Middle frontal gyrus (tissue), 1 donor: ENCODE measurements at regions not wholly inside any gene's neighbourhood (a gene's known extent, or its start where the extent isn't known, plus 50 kb on each side); places are given as distances from the start of the nearest gene placed in this dataset.

Experiments
- DNase-seq: peaks from one replicate; pipeline ENCODE4 v3.0.0-alpha.2; 2015; ENCODE audit warnings: low spot score; ENCODE audit errors: extremely low spot score

DNA sequence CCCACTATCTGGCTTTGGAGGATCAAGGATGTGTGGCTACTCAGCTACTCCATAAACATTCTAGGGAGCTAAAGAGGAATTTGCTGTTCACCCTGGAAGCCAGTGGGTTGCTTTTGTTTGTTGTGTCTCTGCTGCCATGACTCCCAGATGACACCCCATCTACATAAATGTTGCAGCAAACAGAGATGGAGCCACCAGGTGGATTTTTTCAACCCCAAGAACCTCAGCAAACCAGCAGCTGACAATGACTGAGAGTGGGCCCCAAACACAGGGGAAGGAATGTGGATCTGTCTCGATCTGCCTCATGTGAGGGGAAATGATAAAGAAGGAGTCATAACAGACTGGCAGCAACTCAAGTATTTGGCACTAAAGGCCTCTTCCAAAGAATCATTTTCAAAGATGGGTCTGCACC, 132.7 kb upstream of the TNC start:
- DNase-seq, result no peak

DNA sequence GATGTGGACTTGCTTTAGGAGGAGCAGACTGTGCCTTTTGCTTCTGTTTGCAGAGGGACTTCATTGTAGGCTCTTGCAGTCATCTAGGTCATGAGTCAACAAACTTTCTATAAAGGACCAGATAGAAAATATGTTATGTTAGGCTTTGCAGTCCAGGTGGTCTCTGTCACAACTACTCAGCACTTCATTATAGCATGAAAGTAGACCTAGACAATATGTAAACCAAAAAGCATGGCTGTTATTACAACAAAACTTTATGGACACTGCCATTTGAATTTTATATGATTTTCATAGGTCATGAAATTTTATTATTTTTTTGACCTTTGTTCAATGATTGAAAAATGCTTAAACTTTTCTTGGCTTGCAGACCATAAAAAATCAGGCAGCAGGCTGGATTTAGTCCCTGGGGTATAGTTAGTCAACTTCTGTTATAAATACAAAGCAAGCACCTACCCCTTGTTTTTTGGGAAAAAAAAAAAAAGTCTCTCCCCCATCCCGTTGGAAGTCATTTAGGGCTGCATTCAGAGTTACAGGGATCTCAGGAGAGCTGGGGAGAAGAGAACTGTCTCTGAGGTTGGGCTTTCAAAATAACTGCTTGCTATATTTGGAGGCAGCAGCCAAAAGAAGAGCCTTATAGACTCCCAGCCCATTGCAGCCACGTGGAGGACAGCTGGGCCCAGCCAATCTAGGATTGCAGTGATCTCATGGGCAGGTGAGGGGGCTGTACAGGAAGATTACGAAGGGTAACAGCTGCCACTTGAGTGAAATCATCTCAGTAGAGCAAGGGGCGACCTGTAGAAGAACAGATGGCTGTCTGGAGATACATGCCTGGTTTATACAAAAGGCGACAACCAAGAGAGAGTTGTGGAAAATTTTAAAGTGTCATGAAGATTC, 136.6 kb upstream of the TNC start:
- peak; percentile 5 for DNase-seq

DNA sequence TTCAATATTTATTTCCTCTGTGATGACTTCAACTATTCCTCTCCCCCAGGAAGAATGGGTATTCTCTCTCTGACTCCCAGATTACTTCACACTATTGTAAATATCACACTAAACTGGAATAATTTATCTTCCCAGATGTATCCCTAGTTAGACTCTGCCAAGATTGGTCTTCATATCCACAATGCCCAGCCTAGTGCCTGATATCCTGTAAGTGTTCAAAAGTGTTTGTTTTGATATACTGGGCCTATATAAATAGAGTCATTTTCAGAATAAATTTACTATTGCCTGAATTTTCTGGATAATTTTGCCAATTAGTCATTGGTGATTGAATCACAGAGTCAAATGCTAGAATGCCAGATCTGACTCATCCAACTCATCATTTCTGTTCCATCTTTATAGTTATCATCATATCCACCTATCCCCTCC, 143.7 kb upstream of the TNC start:
- no peak for DNase-seq

DNA sequence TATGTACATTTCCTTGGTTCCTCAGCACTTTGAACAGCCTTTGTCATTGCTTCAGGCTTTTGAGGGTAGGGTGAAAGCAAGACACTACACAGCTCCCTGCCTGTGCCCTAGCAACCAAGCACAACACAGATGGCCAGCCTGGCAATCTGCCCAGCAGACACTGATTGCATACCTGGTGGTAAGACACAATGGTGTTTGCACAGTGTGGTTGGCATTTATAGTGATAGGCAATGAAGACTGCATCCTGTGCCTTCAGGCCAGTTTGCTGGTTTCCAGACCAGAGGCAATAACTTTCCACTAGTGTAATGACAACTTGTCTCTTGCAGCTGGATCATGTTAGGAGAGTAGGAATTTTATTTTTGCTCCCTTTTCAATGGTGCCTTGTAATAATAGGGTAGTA, 144.5 kb upstream of the TNC start:
- DNase-seq, result no peak

DNA sequence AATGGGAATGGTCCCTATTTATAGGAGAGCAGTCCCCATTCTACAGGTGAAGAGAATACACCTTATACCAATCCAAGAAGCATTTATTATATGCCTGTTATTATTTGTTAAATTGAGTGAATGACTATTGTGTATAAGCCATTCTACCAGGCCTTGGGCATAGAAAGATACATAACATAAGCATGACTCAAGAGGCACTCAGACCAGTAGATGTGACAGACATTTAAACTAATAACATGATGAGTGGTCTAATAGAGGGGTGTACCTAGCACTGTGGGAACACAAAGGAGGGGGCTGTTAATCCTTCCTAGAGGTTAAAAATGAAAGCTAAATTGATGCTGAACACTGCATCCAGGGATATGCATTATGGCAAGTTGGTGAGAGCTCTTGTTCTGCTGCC, 145.0 kb upstream of the TNC start:
- no peak for DNase-seq

DNA sequence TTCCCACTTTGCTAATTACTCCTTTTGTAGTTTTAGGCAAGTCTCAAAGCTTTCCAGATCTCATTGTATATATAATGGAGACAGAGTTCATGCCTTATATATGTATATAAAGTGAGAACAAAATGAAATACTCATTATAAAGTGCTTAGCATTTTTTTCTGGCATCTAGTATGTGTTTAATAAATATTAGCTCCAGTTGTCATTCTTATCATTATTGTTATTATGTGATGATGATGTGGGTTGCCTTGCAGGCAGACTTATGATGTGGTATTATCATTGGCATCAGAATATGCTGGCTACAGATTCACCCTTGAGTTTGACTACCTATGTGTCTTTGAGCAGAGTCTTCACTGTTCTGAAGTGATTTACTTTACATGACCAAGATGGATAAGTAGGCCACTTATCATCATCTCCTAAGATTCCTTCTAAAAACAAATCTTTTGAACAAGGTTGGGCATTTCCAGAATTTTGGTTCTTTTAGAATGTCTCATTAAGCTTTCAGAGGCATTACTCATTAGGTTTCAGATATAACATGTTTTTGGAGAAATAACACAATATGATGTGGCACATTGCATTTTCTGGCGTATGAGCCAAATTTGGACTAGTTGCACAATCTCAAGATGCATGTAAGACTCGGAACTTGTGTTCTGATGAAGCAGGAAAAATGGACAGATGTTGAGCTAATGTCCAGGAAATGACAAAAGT, 145.6 kb upstream of the TNC start:
- no peak for DNase-seq

DNA sequence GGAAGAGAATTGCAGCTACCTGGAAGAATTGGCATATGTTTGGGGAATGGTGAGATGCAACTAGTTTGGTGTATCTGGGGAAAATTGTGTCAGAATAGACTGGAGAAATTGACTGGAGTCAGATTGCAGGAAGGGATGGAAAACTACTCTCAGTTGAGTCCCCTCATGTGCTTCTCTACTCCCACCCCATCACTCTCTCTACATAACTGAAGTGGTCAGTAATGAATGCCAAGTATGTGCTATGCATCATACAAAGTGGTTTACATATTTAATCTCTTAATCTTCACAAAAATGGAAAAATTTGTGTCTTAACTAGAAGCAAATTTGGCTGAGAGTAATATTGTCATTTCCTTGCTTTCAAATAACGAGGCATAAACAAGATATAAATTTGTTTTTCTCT, 146.4 kb upstream of the TNC start:
- no peak for DNase-seq

DNA sequence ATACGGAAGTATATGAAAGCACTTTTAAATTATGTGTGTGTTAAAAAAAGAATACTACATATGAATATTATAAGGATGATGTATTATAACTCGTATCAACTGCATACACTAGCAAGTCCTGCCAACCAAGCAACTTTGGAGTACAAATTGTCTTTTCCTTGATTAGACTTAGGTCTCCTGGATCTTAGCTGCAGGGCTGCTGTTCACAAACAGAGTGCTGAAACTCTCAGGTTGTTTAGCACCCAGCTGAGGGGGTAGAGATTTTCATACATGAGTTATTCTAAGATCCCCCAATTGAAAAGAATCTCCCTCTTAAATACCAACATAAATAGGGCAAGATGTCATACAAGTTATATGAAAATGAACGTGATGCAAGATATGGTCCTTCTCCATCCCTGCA, 149.8 kb upstream of the TNC start:
- no peak for DNase-seq

DNA sequence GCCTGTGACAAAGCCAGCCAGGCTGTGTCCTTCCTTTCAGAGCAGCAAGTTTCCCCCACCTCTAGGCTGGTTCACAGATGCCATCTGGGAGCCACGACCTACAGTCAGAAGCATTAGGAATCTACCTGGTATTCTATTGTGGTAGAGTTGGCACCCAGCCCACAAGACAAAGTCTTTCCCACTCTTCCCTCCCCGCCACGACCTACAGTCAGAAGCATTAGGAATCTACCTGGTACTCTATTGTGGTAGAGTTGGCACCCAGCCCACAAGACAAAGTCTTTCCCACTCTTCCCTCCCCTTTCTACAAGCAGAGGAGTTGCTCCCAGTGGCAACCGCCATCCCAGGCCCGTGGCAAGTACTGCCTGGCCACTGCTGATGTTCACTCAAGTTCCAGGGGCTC, 157.8 kb upstream of the TNC start:
- no peak for DNase-seq

DNA sequence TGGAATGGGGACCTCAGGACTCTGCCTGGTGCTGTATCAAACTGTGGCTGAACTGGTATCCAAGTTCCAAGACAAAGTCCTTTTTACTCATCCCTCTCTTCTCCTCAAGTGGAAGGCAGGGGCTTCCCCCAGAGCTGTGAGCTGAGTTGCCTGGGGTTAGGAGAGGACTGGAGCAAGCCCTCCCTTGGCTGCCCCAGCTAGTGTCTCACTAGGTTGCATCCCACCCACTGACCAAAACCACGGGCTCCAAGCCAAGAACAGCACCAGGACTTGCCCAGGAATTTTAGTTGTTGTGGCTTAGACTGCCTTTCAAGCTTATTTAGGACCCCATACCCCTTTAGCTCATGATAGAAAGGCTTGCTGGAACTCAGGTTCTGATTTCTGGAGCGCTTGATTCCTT, 158.7 kb upstream of the TNC start:
- DNase-seq, result no peak

DNA sequence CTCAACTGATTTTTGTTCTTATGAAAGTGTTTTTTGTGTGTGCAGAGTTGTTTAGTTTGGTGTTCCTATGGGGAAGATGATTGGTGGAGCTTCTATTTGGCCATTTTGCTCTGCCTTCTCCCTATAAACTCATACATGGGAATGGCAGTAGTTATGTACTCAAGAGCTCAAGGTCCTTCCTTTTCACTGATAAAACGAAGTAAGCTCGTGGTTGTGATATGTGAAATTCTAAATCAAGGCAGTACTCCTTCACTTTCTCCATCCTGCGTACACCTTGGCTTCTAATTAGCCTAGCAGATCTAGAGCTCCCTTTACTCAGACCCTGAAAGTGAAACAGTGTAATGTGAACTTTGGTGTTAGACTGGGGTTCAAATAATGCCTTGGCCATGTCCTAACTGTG, 159.3 kb upstream of the TNC start:
- DNase-seq, result no peak

DNA sequence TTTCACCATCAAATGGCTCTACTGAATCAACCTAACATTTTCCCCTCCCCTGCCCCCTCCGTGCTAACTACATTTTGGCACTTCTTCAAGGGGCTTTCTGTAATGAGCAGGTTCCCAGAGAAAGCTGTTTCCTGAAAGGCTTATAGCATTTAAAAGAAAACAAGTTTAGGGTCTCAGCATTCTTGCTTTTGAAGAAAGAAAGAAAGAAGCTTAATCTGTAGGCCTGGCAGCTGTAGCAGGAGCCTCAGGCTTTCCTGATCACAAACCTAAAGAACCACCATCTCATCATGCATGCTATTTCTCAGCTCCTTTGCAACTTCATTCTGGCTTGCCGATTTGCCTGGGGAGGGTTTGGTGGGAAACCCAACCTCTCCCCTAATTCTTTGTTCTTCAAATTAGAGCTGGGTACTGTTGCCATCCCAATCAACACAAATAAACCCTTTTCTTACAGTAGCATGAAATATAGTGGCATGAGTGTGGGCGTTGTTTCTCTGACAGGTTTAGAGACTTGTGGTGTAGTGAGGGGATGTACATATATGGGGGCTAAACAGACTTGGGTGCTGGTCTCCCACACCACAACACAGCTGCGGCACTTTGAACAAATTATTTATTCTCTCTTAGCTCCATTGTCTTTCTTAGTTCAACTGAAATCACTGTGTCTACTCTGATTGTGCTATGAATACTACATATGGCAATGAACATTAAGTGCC, 160.5 kb upstream of the TNC start:
- no peak for DNase-seq

DNA sequence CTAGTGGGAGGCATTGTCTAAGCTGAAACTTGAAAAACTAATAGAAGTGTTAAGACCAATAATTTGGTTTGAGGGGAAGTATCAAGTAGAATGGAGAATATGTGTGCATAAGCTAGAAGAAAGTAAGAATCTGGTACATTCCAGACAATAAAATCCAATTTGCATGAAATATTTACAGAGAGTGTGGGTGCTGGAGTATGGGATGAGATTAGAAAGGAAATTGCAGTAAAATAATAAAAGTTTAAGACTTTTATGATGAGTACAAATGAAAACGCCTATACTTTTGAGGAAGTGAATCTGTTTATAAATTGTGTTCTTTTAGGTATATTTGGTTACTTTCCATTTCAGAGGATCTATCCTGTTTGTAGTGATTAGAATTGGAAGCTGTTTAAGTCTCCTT, 165.4 kb upstream of the TNC start:
- DNase-seq, result no peak

DNA sequence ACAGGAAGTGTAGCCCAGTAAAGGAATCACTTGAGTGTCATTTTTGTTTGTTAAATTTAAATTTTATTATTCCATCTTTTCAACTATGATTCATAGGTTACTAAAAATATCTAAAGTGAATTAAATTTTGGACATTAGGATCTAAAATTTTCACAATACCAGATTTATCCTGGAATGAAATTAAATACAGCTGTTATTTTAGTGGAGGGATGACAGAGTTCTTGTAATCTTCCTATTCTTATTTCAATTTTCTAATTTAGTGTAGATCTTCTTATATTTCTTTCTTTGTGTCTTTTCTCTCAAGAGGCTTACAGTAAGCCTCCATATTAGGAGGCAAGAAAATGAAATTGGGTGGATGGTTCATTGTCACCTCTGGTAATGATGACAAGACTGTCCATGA, 167.9 kb upstream of the TNC start:
- DNase-seq, result no peak

DNA sequence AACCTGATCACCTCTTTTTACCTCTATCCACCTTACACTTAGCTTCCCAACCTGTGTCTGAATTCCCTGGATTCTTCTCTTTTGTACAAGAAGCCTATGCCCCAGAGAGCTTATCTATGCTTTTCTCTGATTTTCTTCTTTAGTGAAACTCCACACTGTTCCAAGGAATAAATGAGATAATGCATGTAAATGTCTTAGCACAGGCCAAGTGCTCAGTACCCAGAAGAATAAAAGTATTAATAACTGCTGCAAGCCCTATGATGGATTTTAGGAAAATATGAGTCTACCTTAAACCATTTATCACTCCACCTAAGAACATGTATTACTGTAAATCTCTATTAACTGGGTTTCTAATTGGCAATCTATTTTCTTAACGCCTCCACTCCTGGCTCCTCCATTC, 168.5 kb upstream of the TNC start:
- DNase-seq, result no peak

DNA sequence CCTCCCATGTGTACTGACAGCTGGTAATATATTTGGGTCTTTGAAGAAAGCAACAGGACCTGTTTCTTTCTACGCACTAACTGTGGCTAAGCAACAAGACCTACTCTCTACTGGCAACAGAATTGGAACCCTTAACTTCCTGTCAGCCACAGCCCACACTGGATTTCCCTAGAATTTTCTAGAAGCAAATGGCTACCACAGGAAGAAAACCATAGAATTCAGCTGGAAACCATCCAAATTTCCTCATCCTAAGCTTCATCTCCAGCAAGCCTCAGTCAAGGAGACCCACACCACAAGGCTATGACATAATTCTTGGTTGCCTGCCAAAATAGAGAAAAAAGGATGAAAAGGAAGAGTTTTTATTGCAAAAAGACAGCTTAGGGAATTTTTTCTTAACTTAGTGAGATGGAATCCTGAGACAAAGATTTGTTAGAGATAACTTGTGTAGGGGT, 171.8 kb upstream of the TNC start:
- no peak for DNase-seq

DNA sequence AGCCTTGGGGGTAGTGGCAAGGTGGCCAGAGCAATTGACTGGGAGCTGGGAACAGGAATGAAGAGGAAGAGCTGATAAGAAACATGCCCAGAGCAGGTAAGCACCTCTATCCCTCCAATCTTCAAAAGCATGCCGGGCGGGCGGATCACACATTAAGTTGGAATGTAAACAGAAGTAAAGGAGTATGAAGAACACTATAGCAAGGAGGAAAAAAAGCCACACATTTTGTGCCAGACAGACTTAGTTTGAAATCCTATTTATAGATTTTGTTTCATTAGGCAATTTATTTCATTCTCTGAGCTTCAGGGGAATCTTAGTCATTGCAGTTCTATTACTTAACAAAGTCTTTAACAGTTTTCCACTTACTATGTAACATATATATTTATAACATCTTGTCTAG, 173.9 kb upstream of the TNC start:
- DNase-seq, result no peak

DNA sequence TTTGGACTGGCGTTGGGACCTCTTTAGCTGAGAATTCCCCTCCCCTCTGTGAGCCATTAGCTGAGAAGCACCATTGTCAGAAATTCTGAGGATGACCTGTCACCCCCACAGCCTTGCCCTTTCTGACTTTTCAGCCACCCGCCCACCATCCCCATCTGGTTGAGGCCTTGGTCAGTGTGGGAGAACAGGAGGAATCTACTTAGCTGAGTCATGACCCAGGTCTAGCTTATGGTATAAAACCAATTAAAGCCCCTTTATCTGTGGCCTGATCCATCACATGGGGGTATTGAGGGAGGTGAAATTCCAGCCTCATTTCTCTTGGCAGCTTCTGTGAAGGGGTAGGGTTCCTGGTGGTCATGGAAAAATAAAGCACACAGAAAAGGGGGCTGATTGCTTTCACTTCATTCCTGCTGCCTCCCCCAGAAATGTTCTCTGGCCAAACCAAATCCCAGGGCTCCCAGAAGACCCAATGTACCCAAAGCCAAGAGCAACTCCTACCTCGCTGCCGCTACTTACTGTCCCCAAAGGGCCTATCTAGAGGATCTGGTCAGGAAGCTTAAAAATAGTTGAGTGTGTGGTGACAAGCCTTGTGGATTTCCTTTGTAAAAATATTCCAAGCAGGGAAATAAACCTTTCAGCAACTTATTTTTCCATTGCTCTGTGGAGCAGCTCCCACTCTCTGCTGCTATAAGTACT, 174.8 kb upstream of the TNC start:
- DNase-seq, result no peak

DNA sequence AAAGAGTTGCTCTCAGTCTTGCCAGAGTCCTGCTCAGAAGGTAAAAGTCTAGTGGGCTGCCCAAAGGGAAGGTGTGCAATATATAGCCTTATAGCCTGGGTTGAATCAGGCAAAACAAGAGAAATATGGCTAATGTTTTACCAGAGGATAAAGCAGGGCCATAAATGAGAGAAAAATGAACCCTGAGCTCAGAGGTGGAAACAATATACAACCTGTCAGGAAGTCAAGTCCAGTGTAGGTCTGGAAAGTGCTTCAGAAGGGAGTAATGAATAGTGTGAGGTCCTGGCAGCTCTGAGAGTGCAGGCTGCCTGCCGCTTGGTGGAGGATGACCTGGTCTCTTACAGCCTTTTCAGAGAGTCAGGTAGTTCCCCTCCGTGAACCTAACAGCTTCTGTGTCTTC, 177.8 kb upstream of the TNC start:
- no peak for DNase-seq

DNA sequence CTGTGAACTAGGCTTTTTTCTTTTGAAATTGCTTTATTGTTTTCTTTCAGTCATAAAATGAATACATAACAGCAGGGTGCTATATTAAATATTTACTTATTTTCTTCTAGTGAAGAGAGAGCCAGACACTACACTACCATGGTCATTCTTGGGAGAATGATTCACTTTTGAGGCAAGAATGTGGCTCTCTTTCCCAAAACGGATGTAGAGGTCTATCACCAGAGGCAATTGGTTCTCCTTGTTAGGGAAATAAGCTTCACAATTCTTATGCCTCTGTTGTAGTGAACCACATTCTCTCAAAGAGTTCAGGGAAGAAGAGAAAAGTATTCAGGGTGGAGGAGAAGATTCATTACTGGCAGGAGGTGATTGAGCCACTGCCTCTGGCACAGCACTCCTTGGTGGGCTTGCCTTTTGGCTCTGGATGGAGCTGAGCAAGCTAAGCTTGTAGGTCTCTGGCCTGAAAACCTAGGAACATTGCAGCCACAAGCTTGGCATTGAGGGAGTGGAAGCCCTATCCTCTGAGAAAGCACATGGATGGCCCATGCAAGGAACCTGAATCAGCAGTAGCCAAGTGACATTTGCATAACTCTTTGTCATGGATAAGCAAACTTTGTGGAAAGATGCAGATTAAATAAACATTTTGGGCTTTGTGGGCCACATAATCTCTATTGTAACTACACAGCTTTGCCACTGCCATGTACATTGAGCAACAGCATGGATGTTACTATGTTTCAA, 179.0 kb upstream of the TNC start:
- DNase-seq, result no peak

DNA sequence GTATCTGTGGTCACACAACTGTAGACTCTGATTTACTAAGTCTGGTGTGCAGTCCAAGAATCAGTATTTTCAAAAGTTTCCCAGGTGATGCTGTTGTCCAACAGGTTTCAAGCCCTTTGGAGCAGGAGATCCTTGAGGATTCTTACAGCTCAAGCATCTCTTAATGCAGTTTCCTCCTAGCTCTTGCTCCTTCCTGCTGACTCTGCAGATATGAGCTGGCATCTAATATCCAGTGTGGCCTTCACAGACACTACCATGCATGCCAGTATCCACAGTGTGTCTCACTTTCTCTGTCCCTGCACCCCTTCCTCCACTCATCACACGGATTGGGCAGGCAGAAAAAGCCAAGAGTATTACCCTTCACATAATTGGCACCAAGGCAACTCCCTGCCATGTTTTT, 182.2 kb upstream of the TNC start:
- DNase-seq, result no peak
